Kidney tubule cell (primary cell): ENCODE measurements at regions not wholly inside any gene's neighbourhood (a gene's known extent, or its start where the extent isn't known, plus 50 kb on each side); places are given as distances from the start of the nearest gene placed in this dataset.

ENCODE experiments used
- DNase-seq: peaks from one replicate; pipeline ENCODE4 v3.0.0-alpha.2; 2018; ENCODE audit warnings: low spot score

GRCh38 chr14:95382747-95383146 is 63.0 kb upstream of the CLMN start:
- no peak for DNase-seq

- no peak for DNase-seq
These were observed 62.0 kb upstream of the CLMN start for GRCh38 chr14:95381726-95382125.

GRCh38 chr14:95380350-95381042 is 60.8 kb upstream of the CLMN start:
- no peak for DNase-seq

GRCh38 chr14:95379634-95380033 is 59.9 kb upstream of the CLMN start:
- no peak for DNase-seq

- no peak for DNase-seq
These were observed 55.9 kb upstream of the CLMN start for GRCh38 chr14:95375539-95376109.

- no peak for DNase-seq
These were observed 54.7 kb upstream of the CLMN start for GRCh38 chr14:95374239-95374997.

- DNase-seq = no peak
These were observed 50.4 kb upstream of the CLMN start for GRCh38 chr14:95370076-95370475.
